Caco-2 (cell line): ENCODE measurements at regions not wholly inside any gene's neighbourhood (a gene's known extent, or its start where the extent isn't known, plus 50 kb on each side); places are given as distances from the start of the nearest gene placed in this dataset.

ENCODE experiments used
- BruUV-seq: library from RNA; stranded (reverse); fragments of 400-500 nt; replicated peaks from 2 replicates; lab custom pipeline; 2021; lab: Mats Ljungman, UMichigan
- CTCF ChIA-PET: fragments of 300-600 bp; sonication (Branson Sonifier 250); formaldehyde crosslinking; loops from one replicate; lab custom pipeline; 2022; ENCODE audit warnings: antibody characterized with exemption; lab: Charles Lee
- POLR2A ChIA-PET: fragments of 300-600 bp; sonication (Branson Sonifier 250); formaldehyde crosslinking; loops from one replicate; lab custom pipeline; 2022; ENCODE audit warnings: antibody characterized with exemption; lab: Charles Lee
- DNase-seq, 2 experiments: peaks; one replicate each; pipeline versions ENCODE4 v3.0.0 to v3.0.0-alpha.2; 2020 to 2022
- H3K27me3 ChIP-seq: replicated peaks from 2 replicates; pipeline ENCODE4 v1.6.0; 2011; ENCODE audit warnings: low read length; ENCODE audit not compliant: control insufficient read depth, insufficient read depth
- H3K36me3 ChIP-seq: 2 replicates; pipeline ENCODE4 v1.5.1; 2011; ENCODE audit warnings: low read length; ENCODE audit not compliant: control insufficient read depth, insufficient read depth
- H3K4me1 ChIP-seq: fragments of 250-450 bp; sonication (Bioruptor Pico); 2 replicates; pipeline ENCODE4 v1.5.1; 2020; ENCODE audit warnings: mild to moderate bottlenecking
- H3K4me3 ChIP-seq: 2 replicates; pipeline ENCODE4 v1.5.1; 2011; ENCODE audit warnings: low read depth, mild to moderate bottlenecking, control low read depth, low read length
- H3K9me3 ChIP-seq: fragments of 250-450 bp; sonication (Bioruptor Pico); 2 replicates; pipeline ENCODE4 v1.5.1; 2020; ENCODE audit warnings: mild to moderate bottlenecking, moderate library complexity
- H3K27ac Mint-ChIP-seq: one replicate; pipeline ENCODE4 v1.8.0; 2022; ENCODE audit warnings: mixed read lengths; ENCODE audit not compliant: unreplicated experiment
- H3K27me3 Mint-ChIP-seq: one replicate; pipeline ENCODE4 v1.8.0; 2022; ENCODE audit warnings: mixed read lengths; ENCODE audit not compliant: insufficient read depth, unreplicated experiment
- H3K36me3 Mint-ChIP-seq: one replicate; pipeline ENCODE4 v1.8.0; 2022; ENCODE audit warnings: mild to moderate bottlenecking, mixed read lengths; ENCODE audit not compliant: insufficient read depth, unreplicated experiment
- H3K4me1 Mint-ChIP-seq: one replicate; pipeline ENCODE4 v1.8.0; 2022; ENCODE audit warnings: low read depth, mixed read lengths; ENCODE audit not compliant: unreplicated experiment
- H3K4me3 Mint-ChIP-seq: one replicate; pipeline ENCODE4 v1.8.0; 2022; ENCODE audit warnings: mild to moderate bottlenecking, moderate library complexity, mixed read lengths; ENCODE audit not compliant: unreplicated experiment
- H3K9me3 Mint-ChIP-seq: one replicate; pipeline ENCODE4 v1.8.0; 2022; ENCODE audit warnings: mixed read lengths; ENCODE audit not compliant: unreplicated experiment
- CTCF ChIP-seq, 2 experiments: fragments of 200-600 bp in 1 of 2; IDR thresholded peaks; 1 replicate in 1 of 2; 2 replicates in 1 of 2; pipeline versions ENCODE4 v1.5.1 to v1.8.0; 2011 to 2022; ENCODE audit warnings: antibody characterized with exemption in 1 of 2, control low read depth in 1 of 2, inconsistent platforms in 1 of 2, low read depth in 1 of 2, low read length in 1 of 2, mild to moderate bottlenecking in 1 of 2, moderate library complexity in 1 of 2; ENCODE audit not compliant: insufficient read depth in 1 of 2, severe bottlenecking in 1 of 2, unreplicated experiment in 1 of 2
- intact Hi-C: fragments of 100-400 bp; cut with micrococcal nuclease; formaldehyde crosslinking; loops from one replicate; pipeline ENCODE4 v1.10.0; 2022; ENCODE audit not compliant: unreplicated experiment

GRCh38 chr14:92263681-92264080 lies 59.3 kb upstream of the SLC24A4 start:
- TF ChIP-seq CTCF (IDR thresholded peaks at IDR 0.05; ENCODE audit: insufficient read depth in 1 of 2, low read depth in 1 of 2, low read length in 1 of 2, severe bottlenecking in 1 of 2, unreplicated experiment in 1 of 2), result no peak
- Mint-ChIP-seq H3K27me3 (peaks cover 6% of the 10 kb centered on the region), H3K27ac (no peak overlapping the region), H3K4me3 (no peak overlapping the region), H3K4me1 (no peaks in the 10 kb centered on the region), H3K36me3 (no peaks in the 10 kb centered on the region), H3K9me3 (no peaks in the 10 kb centered on the region)
- H3K36me3 ChIP-seq, result no peaks in the 10 kb centered on the region
- no peaks in the 10 kb centered on the region for H3K27me3 ChIP-seq
- H3K9me3 ChIP-seq, result no peaks in the 10 kb centered on the region
- BruUV-seq, result no TSS peak
- POLR2A ChIA-PET, result no interaction called here
- intact Hi-C loops, result no loop called here
- H3K4me3 ChIP-seq, result no peak overlapping the region
- DNase-seq, result no peak
- CTCF ChIA-PET, result no interaction called here
- H3K4me1 ChIP-seq, result no peaks in the 10 kb centered on the region

GRCh38 chr14:92264195-92264594 lies 58.8 kb upstream of the SLC24A4 start:
- peaks cover 8% of the 10 kb centered on the region for H3K27me3 Mint-ChIP-seq
- DNase-seq, result no peak
- H3K36me3 ChIP-seq, result no peaks in the 10 kb centered on the region
- H3K27me3 ChIP-seq, result no peaks in the 10 kb centered on the region
- no peak overlapping the region for H3K4me3 Mint-ChIP-seq
- no peak overlapping the region for H3K4me3 ChIP-seq
- no peaks in the 10 kb centered on the region for H3K4me1 Mint-ChIP-seq
- H3K9me3 ChIP-seq, result no peaks in the 10 kb centered on the region
- POLR2A ChIA-PET, result no interaction called here
- H3K27ac Mint-ChIP-seq, result no peak overlapping the region
- H3K36me3 Mint-ChIP-seq, result no peaks in the 10 kb centered on the region
- CTCF ChIA-PET, result no interaction called here
- H3K9me3 Mint-ChIP-seq, result no peaks in the 10 kb centered on the region
- no peaks in the 10 kb centered on the region for H3K4me1 ChIP-seq
- BruUV-seq, result no TSS peak
- intact Hi-C loops, result no loop called here
- no peak for TF ChIP-seq CTCF (IDR thresholded peaks at IDR 0.05; ENCODE audit: insufficient read depth in 1 of 2, low read depth in 1 of 2, low read length in 1 of 2, severe bottlenecking in 1 of 2, unreplicated experiment in 1 of 2)

GRCh38 chr14:92266216-92266615 lies 56.7 kb upstream of the SLC24A4 start:
- Histone ChIP-seq H3K4me1 (no peaks in the 10 kb centered on the region), H3K27me3 (no peaks in the 10 kb centered on the region), H3K36me3 (no peaks in the 10 kb centered on the region), H3K4me3 (no peak overlapping the region), H3K9me3 (no peaks in the 10 kb centered on the region)
- no peaks in the 10 kb centered on the region for H3K9me3 Mint-ChIP-seq
- H3K36me3 Mint-ChIP-seq, result no peaks in the 10 kb centered on the region
- H3K27me3 Mint-ChIP-seq, result peaks cover 18% of the 10 kb centered on the region
- DNase-seq, result no peak
- ChIA-PET POLR2A (no interaction called here), CTCF (no interaction called here)
- intact Hi-C loops, result no loop called here
- no peak overlapping the region for H3K27ac Mint-ChIP-seq
- H3K4me3 Mint-ChIP-seq, result no peak overlapping the region
- no peak for TF ChIP-seq CTCF (IDR thresholded peaks at IDR 0.05; ENCODE audit: insufficient read depth in 1 of 2, low read depth in 1 of 2, low read length in 1 of 2, severe bottlenecking in 1 of 2, unreplicated experiment in 1 of 2)
- no TSS peak for BruUV-seq
- H3K4me1 Mint-ChIP-seq, result no peaks in the 10 kb centered on the region
